ENCODE measurements at regions not wholly inside any gene's neighbourhood (a gene's known extent, or its start where the extent isn't known, plus 50 kb on each side); places are given as distances from the start of the nearest gene placed in this dataset.

DNA sequence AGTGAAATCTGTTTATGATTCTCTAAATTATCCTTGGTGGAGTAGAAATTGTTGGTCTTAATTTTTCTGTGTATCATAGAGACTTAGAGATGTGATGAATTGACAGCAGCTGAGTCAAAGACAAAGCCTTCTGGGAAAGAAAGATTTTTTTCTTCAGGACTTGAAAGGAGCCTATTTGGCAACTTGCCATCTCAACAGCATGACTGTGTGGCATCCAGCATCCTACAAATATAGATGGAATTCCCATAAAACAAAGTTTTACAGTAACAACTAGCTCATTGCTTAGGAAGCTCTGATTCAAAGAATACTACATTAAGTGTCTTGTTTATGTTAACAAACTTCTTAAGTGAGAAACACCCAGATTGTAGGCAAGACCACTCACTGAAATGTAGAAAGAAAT, 79.2 kb upstream of the SETBP1 start:
- POLR2A ChIA-PET, result no interaction called here
- Mint-ChIP-seq H3K27ac (no peak overlapping the region), H3K9me3 (no peaks in the 10 kb centered on the region), H3K27me3 (ENCODE audit: low read depth) (no peaks in the 10 kb centered on the region), H3K4me3 (no peak overlapping the region), H3K36me3 (no peaks in the 10 kb centered on the region), H3K4me1 (peaks cover 23% of the 10 kb centered on the region)
- CTCF ChIA-PET, result no interaction called here
- DNase-seq (ENCODE audit: low spot score), result no peak
- ATAC-seq, result no peak
- TF ChIP-seq ELF4 (CRISPR knock-in tag; IDR thresholded peaks at IDR 0.05; ENCODE audit: low read depth) (no peak), USF2 (CRISPR knock-in tag; IDR thresholded peaks at IDR 0.05) (no peak), CTCF (IDR thresholded peaks at IDR 0.05) (no peak), ZNF138 (CRISPR knock-in tag; conservative IDR thresholded peaks at IDR 0.05) (no peak), MYBL2 (CRISPR knock-in tag; IDR thresholded peaks at IDR 0.05) (no peak), ZBTB21 (CRISPR knock-in tag; IDR thresholded peaks at IDR 0.05; ENCODE audit: borderline replicate concordance) (no peak), KAT7 (CRISPR knock-in tag; IDR thresholded peaks at IDR 0.05; ENCODE audit: borderline replicate concordance) (no peak), GRHL2 (CRISPR knock-in tag; IDR thresholded peaks at IDR 0.05; ENCODE audit: insufficient replicate concordance, severe bottlenecking) (no peak)
- TF ChIP-seq, protein P1, sequence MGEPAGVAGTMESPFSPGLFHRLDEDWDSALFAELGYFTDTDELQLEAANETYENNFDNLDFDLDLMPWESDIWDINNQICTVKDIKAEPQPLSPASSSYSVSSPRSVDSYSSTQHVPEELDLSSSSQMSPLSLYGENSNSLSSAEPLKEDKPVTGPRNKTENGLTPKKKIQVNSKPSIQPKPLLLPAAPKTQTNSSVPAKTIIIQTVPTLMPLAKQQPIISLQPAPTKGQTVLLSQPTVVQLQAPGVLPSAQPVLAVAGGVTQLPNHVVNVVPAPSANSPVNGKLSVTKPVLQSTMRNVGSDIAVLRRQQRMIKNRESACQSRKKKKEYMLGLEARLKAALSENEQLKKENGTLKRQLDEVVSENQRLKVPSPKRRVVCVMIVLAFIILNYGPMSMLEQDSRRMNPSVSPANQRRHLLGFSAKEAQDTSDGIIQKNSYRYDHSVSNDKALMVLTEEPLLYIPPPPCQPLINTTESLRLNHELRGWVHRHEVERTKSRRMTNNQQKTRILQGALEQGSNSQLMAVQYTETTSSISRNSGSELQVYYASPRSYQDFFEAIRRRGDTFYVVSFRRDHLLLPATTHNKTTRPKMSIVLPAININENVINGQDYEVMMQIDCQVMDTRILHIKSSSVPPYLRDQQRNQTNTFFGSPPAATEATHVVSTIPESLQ (CRISPR knock-in tag; IDR thresholded peaks at IDR 0.05), result no peak

- Mint-ChIP-seq H3K27ac (no peak overlapping the region), H3K27me3 (ENCODE audit: low read depth) (no peaks in the 10 kb centered on the region), H3K36me3 (no peaks in the 10 kb centered on the region), H3K4me1 (peaks cover 32% of the 10 kb centered on the region), H3K9me3 (no peaks in the 10 kb centered on the region), H3K4me3 (no peak overlapping the region)
- ChIA-PET POLR2A (no interaction called here), CTCF (no interaction called here)
- no peak for ATAC-seq
- no peak for TF ChIP-seq KAT7 (CRISPR knock-in tag; IDR thresholded peaks at IDR 0.05; ENCODE audit: borderline replicate concordance)
- no peak for TF ChIP-seq ETV6 (CRISPR knock-in tag; IDR thresholded peaks at IDR 0.05)
- TF ChIP-seq MXD4 (CRISPR knock-in tag; IDR thresholded peaks at IDR 0.05; ENCODE audit: borderline replicate concordance), result no peak
- no peak for TF ChIP-seq HMGA2 (CRISPR knock-in tag; IDR thresholded peaks at IDR 0.05)
- no peak for TF ChIP-seq PRRX2 (CRISPR knock-in tag; IDR thresholded peaks at IDR 0.05)
- TF ChIP-seq JUN (CRISPR knock-in tag; IDR thresholded peaks at IDR 0.05), result no peak
- no peak for DNase-seq (ENCODE audit: low spot score)
Observed at GRCh38 chr18:44602380-44602779, 78.3 kb upstream of the SETBP1 start.

- Mint-ChIP-seq H3K4me3 (no peak overlapping the region), H3K9me3 (no peaks in the 10 kb centered on the region), H3K4me1 (peaks cover 30% of the 10 kb centered on the region), H3K36me3 (no peaks in the 10 kb centered on the region), H3K27ac (no peak overlapping the region), H3K27me3 (ENCODE audit: low read depth) (no peaks in the 10 kb centered on the region)
- CTCF ChIA-PET, result no interaction called here
- no peak for TF ChIP-seq ATF1 (CRISPR knock-in tag; IDR thresholded peaks at IDR 0.05)
- TF ChIP-seq RORB (CRISPR knock-in tag; IDR thresholded peaks at IDR 0.05), result no peak
- TF ChIP-seq CBFB (CRISPR knock-in tag; IDR thresholded peaks at IDR 0.05; ENCODE audit: low read depth), result no peak
- no peak for TF ChIP-seq ZNF121 (CRISPR knock-in tag; IDR thresholded peaks at IDR 0.05)
- no peak for TF ChIP-seq ERG (CRISPR knock-in tag; IDR thresholded peaks at IDR 0.05)
- no peak for TF ChIP-seq TP53 (CRISPR knock-in tag; IDR thresholded peaks at IDR 0.05)
- TF ChIP-seq, protein P2, sequence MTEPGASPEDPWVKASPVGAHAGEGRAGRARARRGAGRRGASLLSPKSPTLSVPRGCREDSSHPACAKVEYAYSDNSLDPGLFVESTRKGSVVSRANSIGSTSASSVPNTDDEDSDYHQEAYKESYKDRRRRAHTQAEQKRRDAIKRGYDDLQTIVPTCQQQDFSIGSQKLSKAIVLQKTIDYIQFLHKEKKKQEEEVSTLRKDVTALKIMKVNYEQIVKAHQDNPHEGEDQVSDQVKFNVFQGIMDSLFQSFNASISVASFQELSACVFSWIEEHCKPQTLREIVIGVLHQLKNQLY (CRISPR knock-in tag; IDR thresholded peaks at IDR 0.05), result no peak
- TF ChIP-seq ATF3 (CRISPR knock-in tag; conservative IDR thresholded peaks at IDR 0.05), result no peak
- TF ChIP-seq PRRX2 (CRISPR knock-in tag; IDR thresholded peaks at IDR 0.05), result no peak
- no peak for TF ChIP-seq ATF2 (CRISPR knock-in tag; IDR thresholded peaks at IDR 0.05; ENCODE audit: borderline replicate concordance, low read depth)
- ATAC-seq (no peak), DNase-seq (ENCODE audit: low spot score) (no peak)
- POLR2A ChIA-PET, result no interaction called here
Observed at GRCh38 chr18:44602845-44603244, 77.8 kb upstream of the SETBP1 start.
